SK-N-SH (cell line): ENCODE measurements at regions not wholly inside any gene's neighbourhood (a gene's known extent, or its start where the extent isn't known, plus 50 kb on each side); places are given as distances from the start of the nearest gene placed in this dataset.

Experiments
- CTCF ChIP-seq: fragments of 200-600 bp; sonication (generic); IDR thresholded peaks from 2 replicates; pipeline ENCODE4 v1.6.1; 2017; ENCODE audit warnings: antibody characterized with exemption, mild to moderate bottlenecking, moderate library complexity
- EP300 ChIP-seq, 2 experiments: IDR thresholded peaks; 2 replicates each; pipeline versions ENCODE4 v1.4.0 to v1.6.1; 2012; ENCODE audit warnings: borderline replicate concordance in 1 of 2, low read depth in 1 of 2, low read length in 1 of 2
- EZH2phosphoT487 ChIP-seq: fragments of 200-600 bp; sonication (generic); IDR thresholded peaks from 2 replicates; pipeline ENCODE4 v1.6.1; 2017; ENCODE audit warnings: low read depth, mixed run types, mild to moderate bottlenecking, antibody characterized with exemption, moderate library complexity, borderline replicate concordance
- FOXJ3 ChIP-seq: sonication (generic); formaldehyde crosslinking; IDR thresholded peaks from 2 replicates; pipeline ENCODE4 v1.5.1; 2020; ENCODE audit warnings: mild to moderate bottlenecking, missing genetic modification reagents
- FOXM1 ChIP-seq: IDR thresholded peaks from 2 replicates; pipeline ENCODE4 v1.4.0; 2012; ENCODE audit warnings: low read depth, mild to moderate bottlenecking
- MAX ChIP-seq: IDR thresholded peaks from 2 replicates; pipeline ENCODE4 v1.4.0; 2012; ENCODE audit warnings: low read depth
- NFIC ChIP-seq: IDR thresholded peaks from 2 replicates; pipeline ENCODE4 v1.4.0; 2012; ENCODE audit warnings: borderline replicate concordance
- POLR2AphosphoS5 ChIP-seq: IDR thresholded peaks from 2 replicates; pipeline ENCODE4 v1.6.1; 2012; ENCODE audit warnings: low read depth, low read length
- RAD21 ChIP-seq: IDR thresholded peaks from 2 replicates; pipeline ENCODE4 v1.6.1; 2012; ENCODE audit warnings: mild to moderate bottlenecking, low read length
- REST ChIP-seq: IDR thresholded peaks from 2 replicates; pipeline ENCODE4 v1.6.1; 2012; ENCODE audit warnings: mild to moderate bottlenecking, low read depth, low read length, moderate library complexity
- RFX5 ChIP-seq: IDR thresholded peaks from 2 replicates; pipeline ENCODE4 v1.6.1; 2012; ENCODE audit warnings: mild to moderate bottlenecking, improper control_type of control experiment, low read length
- SMC3 ChIP-seq: IDR thresholded peaks from 2 replicates; pipeline ENCODE4 v1.6.1; 2012; ENCODE audit warnings: low read depth, low read length, improper control_type of control experiment
- USF1 ChIP-seq: IDR thresholded peaks from 2 replicates; pipeline ENCODE4 v1.4.0; 2012; ENCODE audit warnings: low read depth, borderline replicate concordance
- USF2 ChIP-seq: fragments of 150-350 bp; IDR thresholded peaks from 2 replicates; pipeline ENCODE4 v1.6.1; 2017; ENCODE audit warnings: antibody characterized with exemption, low read length, low read depth, borderline replicate concordance

- no peak for TF ChIP-seq CTCF
- no peak for TF ChIP-seq FOXM1
- no peak for TF ChIP-seq POLR2AphosphoS5
- no peak for TF ChIP-seq REST
- TF ChIP-seq MAX: no peak
- no peak for TF ChIP-seq USF2
- TF ChIP-seq USF1: no peak
- TF ChIP-seq NFIC: no peak
- TF ChIP-seq EP300 (IDR thresholded peaks at IDR 0.05; ENCODE audit: borderline replicate concordance in 1 of 2, low read depth in 1 of 2, low read length in 1 of 2): no peak
- no peak for TF ChIP-seq FOXJ3 (CRISPR knock-in tag)
- no peak for TF ChIP-seq RAD21
- no peak for TF ChIP-seq RFX5
- no peak for TF ChIP-seq EZH2phosphoT487
- no peak for TF ChIP-seq SMC3
Observed at GRCh38 chr2:241943961-241944575, 74.5 kb downstream of the RTP5 start.
